Naive thymus-derived CD8-positive, alpha-beta T cell (primary cell): ENCODE measurements at regions not wholly inside any gene's neighbourhood (a gene's known extent, or its start where the extent isn't known, plus 50 kb on each side); places are given as distances from the start of the nearest gene placed in this dataset.

ENCODE experiments used
- ATAC-seq, 2 donors: fragments of 150-1000 bp; cut with Tn5 transposase in 1 of 2; sonication (Bioruptor Pico), chemical (Tn5 transposase) in 1 of 2; 1 replicate in 1 of 2; 2 replicates in 1 of 2; pipeline ENCODE4 v1.10.0; 2021; ENCODE audit warnings: mild to moderate bottlenecking in 2 of 2, moderate library complexity in 2 of 2
- POLR2A ChIA-PET: fragments of 350-600 bp; sonication (Branson Sonifier 250); formaldehyde crosslinking; loops from one replicate; lab custom pipeline; 2021; ENCODE audit warnings: antibody characterized with exemption; lab: Charles Lee
- DNase-seq, 10 donors: peaks; one replicate each; pipeline versions ENCODE4 v3.0.0 to v3.0.0-alpha.2; 2020 to 2022
- H3K27ac Mint-ChIP-seq, 10 donors: one replicate each; pipeline ENCODE4 v1.8.0; 2020 to 2022; ENCODE audit warnings: mild to moderate bottlenecking in 10 of 10, mixed read lengths in 10 of 10, moderate library complexity in 4 of 10, inconsistent platforms in 1 of 10
- H3K27me3 Mint-ChIP-seq, 5 donors: one replicate each; pipeline ENCODE4 v1.8.0; 2021 to 2022; ENCODE audit warnings: mixed read lengths in 5 of 5
- H3K36me3 Mint-ChIP-seq, 3 donors: one replicate each; pipeline ENCODE4 v1.8.0; 2020 to 2022; ENCODE audit warnings: mixed read lengths in 3 of 3, mild to moderate bottlenecking in 2 of 3, inconsistent platforms in 1 of 3
- H3K4me1 Mint-ChIP-seq, 4 donors: one replicate each; pipeline ENCODE4 v1.8.0; 2021 to 2022; ENCODE audit warnings: mixed read lengths in 4 of 4
- H3K4me3 Mint-ChIP-seq, 10 donors: one replicate each; pipeline ENCODE4 v1.8.0; 2020 to 2022; ENCODE audit warnings: mild to moderate bottlenecking in 10 of 10, mixed read lengths in 10 of 10, moderate library complexity in 6 of 10, inconsistent platforms in 1 of 10
- H3K9me3 Mint-ChIP-seq, 9 donors: one replicate each; pipeline ENCODE4 v1.8.0; 2020 to 2022; ENCODE audit warnings: mixed read lengths in 9 of 9, mild to moderate bottlenecking in 3 of 9, inconsistent platforms in 1 of 9, moderate library complexity in 1 of 9

GRCh38 chr2:66236067-66236685 lies 198.7 kb upstream of the MEIS1 start:
- POLR2A ChIA-PET, result no interaction called here
- ATAC-seq, result no peak
- H3K27me3 Mint-ChIP-seq, result peaks cover 0 to 2% (median 0%) of the 10 kb centered on the region in 5 donors
- H3K4me3 Mint-ChIP-seq, result no peak overlapping the region
- no peak overlapping the region for H3K27ac Mint-ChIP-seq
- DNase-seq, result no peak
- H3K9me3 Mint-ChIP-seq, result peaks cover 0 to 16% (median 0%) of the 10 kb centered on the region in 9 donors
- no peaks in the 10 kb centered on the region for H3K4me1 Mint-ChIP-seq
- no peaks in the 10 kb centered on the region for H3K36me3 Mint-ChIP-seq

GRCh38 chr2:66235428-66235827 lies 199.5 kb upstream of the MEIS1 start:
- DNase-seq (no peak), ATAC-seq (no peak)
- Mint-ChIP-seq H3K4me3 (no peak overlapping the region), H3K27ac (no peak overlapping the region), H3K9me3 (peaks cover 0 to 16% (median 0%) of the 10 kb centered on the region in 9 donors), H3K4me1 (no peaks in the 10 kb centered on the region), H3K36me3 (no peaks in the 10 kb centered on the region), H3K27me3 (peaks cover 0 to 2% (median 0%) of the 10 kb centered on the region in 5 donors)
- POLR2A ChIA-PET, result no interaction called here

GRCh38 chr2:66233981-66234380 lies 200.9 kb upstream of the MEIS1 start:
- Mint-ChIP-seq H3K4me1 (no peaks in the 10 kb centered on the region), H3K9me3 (peaks cover 0 to 16% (median 0%) of the 10 kb centered on the region in 9 donors), H3K27ac (no peak overlapping the region), H3K36me3 (no peaks in the 10 kb centered on the region), H3K27me3 (peaks cover 0 to 2% (median 0%) of the 10 kb centered on the region in 5 donors), H3K4me3 (no peak overlapping the region)
- DNase-seq (no peak), ATAC-seq (no peak)
- POLR2A ChIA-PET, result no interaction called here

GRCh38 chr2:66228128-66228547 lies 206.8 kb upstream of the MEIS1 start:
- H3K9me3 Mint-ChIP-seq, result peaks cover 0 to 14% (median 0%) of the 10 kb centered on the region in 9 donors
- no peaks in the 10 kb centered on the region for H3K27me3 Mint-ChIP-seq
- H3K4me1 Mint-ChIP-seq, result no peaks in the 10 kb centered on the region
- no peak overlapping the region for H3K27ac Mint-ChIP-seq
- no peaks in the 10 kb centered on the region for H3K36me3 Mint-ChIP-seq
- no peak overlapping the region for H3K4me3 Mint-ChIP-seq
- DNase-seq (no peak), ATAC-seq (no peak)
- POLR2A ChIA-PET, result no interaction called here

- ATAC-seq, result no peak
- POLR2A ChIA-PET, result no interaction called here
- Mint-ChIP-seq H3K4me1 (no peaks in the 10 kb centered on the region), H3K4me3 (no peak overlapping the region), H3K36me3 (no peaks in the 10 kb centered on the region), H3K27ac (no peak overlapping the region), H3K9me3 (peaks cover 0 to 23% (median 4%) of the 10 kb centered on the region in 9 donors), H3K27me3 (no peaks in the 10 kb centered on the region)
- no peak for DNase-seq
Measured at GRCh38 chr2:66217039-66217585, 217.8 kb upstream of the MEIS1 start.

DNA sequence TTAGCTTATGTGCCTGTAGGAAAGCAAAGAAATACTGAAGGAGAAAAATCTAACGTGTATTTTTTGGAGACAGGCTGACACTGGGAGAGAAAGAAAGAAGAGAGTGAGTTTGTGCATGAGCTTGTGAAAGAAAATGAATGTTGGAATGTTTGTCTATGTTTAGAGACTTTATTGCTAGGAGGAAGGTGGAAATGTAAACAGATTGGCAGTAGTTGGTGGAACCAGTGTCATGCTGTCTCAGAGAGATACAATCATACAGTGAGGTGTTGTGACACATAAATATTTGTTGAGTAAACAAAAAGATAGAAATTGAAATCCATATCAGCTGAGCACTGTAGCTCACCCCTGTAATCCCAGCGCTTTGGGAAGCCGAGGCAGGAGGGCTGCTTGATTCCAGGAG lies 222.2 kb upstream of the MEIS1 start:
- POLR2A ChIA-PET, result no interaction called here
- Mint-ChIP-seq H3K27me3 (no peaks in the 10 kb centered on the region), H3K9me3 (peaks cover 0 to 23% (median 4%) of the 10 kb centered on the region in 9 donors), H3K27ac (no peak overlapping the region), H3K4me1 (no peaks in the 10 kb centered on the region), H3K36me3 (no peaks in the 10 kb centered on the region), H3K4me3 (no peak overlapping the region)
- no peak for ATAC-seq
- no peak for DNase-seq

GRCh38 chr2:66202586-66202985 lies 232.3 kb upstream of the MEIS1 start:
- no peaks in the 10 kb centered on the region for H3K36me3 Mint-ChIP-seq
- no peak for DNase-seq
- H3K4me1 Mint-ChIP-seq, result no peaks in the 10 kb centered on the region
- ATAC-seq, result no peak
- peaks cover 0 to 4% (median 0%) of the 10 kb centered on the region in 5 donors for H3K27me3 Mint-ChIP-seq
- H3K4me3 Mint-ChIP-seq, result no peak overlapping the region
- POLR2A ChIA-PET, result no interaction called here
- H3K9me3 Mint-ChIP-seq, result peaks cover 0 to 11% (median 2%) of the 10 kb centered on the region in 9 donors
- H3K27ac Mint-ChIP-seq, result no peak overlapping the region

DNA sequence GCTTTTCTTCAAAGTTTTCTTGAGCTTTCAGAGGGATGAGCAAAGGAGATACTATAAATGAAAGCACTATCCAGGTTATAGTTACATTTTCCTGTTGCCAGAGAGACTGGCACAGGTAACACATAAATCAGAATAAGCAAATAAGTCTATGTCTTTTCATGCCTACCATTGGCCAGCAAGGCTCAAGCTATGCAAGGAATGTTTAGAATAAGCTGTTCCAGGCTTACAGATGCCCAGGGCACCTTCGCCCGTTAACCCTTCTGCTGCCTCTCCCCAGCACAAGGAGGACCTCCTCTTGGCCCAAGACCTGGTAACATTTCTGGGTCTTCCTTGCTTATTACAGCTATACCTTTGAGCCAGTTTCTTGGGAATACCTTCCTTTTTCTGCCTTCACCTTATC lies 233.7 kb upstream of the MEIS1 start:
- Mint-ChIP-seq H3K4me3 (no peak overlapping the region), H3K27ac (no peak overlapping the region), H3K9me3 (peaks cover 0 to 21% (median 5%) of the 10 kb centered on the region in 9 donors), H3K27me3 (peaks cover 0 to 4% (median 0%) of the 10 kb centered on the region in 5 donors), H3K36me3 (no peaks in the 10 kb centered on the region), H3K4me1 (no peaks in the 10 kb centered on the region)
- DNase-seq (no peak), ATAC-seq (no peak)
- POLR2A ChIA-PET, result no interaction called here

GRCh38 chr2:66198873-66199272 lies 236.1 kb upstream of the MEIS1 start:
- Mint-ChIP-seq H3K27ac (no peak overlapping the region), H3K27me3 (peaks cover 0 to 4% (median 0%) of the 10 kb centered on the region in 5 donors), H3K4me3 (no peak overlapping the region), H3K9me3 (peaks cover 0 to 21% (median 5%) of the 10 kb centered on the region in 9 donors), H3K4me1 (no peaks in the 10 kb centered on the region), H3K36me3 (no peaks in the 10 kb centered on the region)
- no peak for ATAC-seq
- POLR2A ChIA-PET, result no interaction called here
- DNase-seq, result no peak

- peaks cover 0 to 15% (median 7%) of the 10 kb centered on the region in 9 donors for H3K9me3 Mint-ChIP-seq
- DNase-seq, result no peak
- H3K4me1 Mint-ChIP-seq, result no peaks in the 10 kb centered on the region
- POLR2A ChIA-PET, result no interaction called here
- no peak overlapping the region for H3K4me3 Mint-ChIP-seq
- H3K27me3 Mint-ChIP-seq, result no peaks in the 10 kb centered on the region
- H3K36me3 Mint-ChIP-seq, result no peaks in the 10 kb centered on the region
- no peak overlapping the region for H3K27ac Mint-ChIP-seq
- no peak for ATAC-seq
Measured at GRCh38 chr2:66192888-66193287, 242.0 kb upstream of the MEIS1 start.

DNA sequence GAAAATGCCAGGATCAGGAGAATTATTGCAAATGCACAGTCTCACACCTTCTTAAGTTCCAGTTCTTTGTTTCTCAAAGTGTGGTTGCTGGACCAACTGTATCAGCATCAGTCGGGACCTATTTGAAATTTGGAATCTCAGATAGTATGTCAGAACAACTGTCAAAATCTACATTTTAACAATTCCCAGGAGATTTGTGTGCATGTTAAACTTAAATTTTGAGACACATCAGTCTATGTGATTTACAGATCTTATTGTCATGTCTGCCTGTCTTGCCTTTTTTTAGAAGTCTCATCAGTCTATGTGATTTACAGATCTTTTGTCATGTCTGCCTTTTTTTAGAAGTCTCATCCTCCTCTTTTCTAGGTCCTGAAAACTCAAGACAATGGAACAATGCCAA lies 243.6 kb upstream of the MEIS1 start:
- no peak for ATAC-seq
- Mint-ChIP-seq H3K4me3 (no peak overlapping the region), H3K4me1 (no peaks in the 10 kb centered on the region), H3K27me3 (peaks cover 0 to 1% (median 0%) of the 10 kb centered on the region in 5 donors), H3K27ac (no peak overlapping the region), H3K9me3 (peaks cover 0 to 7% (median 2%) of the 10 kb centered on the region in 9 donors), H3K36me3 (no peaks in the 10 kb centered on the region)
- POLR2A ChIA-PET, result no interaction called here
- DNase-seq, result no peak

- Mint-ChIP-seq H3K4me3 (no peak overlapping the region), H3K27ac (no peak overlapping the region), H3K27me3 (peaks cover 0 to 1% (median 0%) of the 10 kb centered on the region in 5 donors), H3K4me1 (no peaks in the 10 kb centered on the region), H3K9me3 (peaks cover 0 to 6% (median 2%) of the 10 kb centered on the region in 9 donors), H3K36me3 (no peaks in the 10 kb centered on the region)
- ATAC-seq (no peak), DNase-seq (no peak)
- POLR2A ChIA-PET, result no interaction called here
Measured at GRCh38 chr2:66189553-66189952, 245.4 kb upstream of the MEIS1 start.

DNA sequence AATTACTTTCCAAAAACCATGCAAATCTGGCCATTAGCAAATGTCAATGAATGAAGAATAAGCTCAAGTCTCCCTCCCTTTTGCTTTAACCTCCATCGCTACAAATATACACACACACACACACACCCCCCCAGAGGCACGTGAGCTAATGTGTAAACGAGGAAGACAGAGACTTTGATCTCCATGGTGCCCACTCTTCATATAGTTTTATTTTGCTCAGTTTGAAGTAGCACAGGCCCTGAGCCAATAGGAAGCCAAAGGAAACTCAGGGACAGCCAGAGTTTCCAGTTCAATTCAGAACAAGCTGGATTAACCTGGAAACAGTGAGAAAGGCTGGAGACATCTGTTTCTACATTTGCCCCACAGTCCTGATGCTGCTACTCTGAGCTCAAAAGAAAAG lies 248.4 kb upstream of the MEIS1 start:
- DNase-seq, result no peak
- POLR2A ChIA-PET, result no interaction called here
- Mint-ChIP-seq H3K9me3 (peaks cover 0 to 3% (median 1%) of the 10 kb centered on the region in 9 donors), H3K4me1 (no peaks in the 10 kb centered on the region), H3K4me3 (no peak overlapping the region), H3K36me3 (no peaks in the 10 kb centered on the region), H3K27me3 (peaks cover 0 to 1% (median 0%) of the 10 kb centered on the region in 5 donors), H3K27ac (no peak overlapping the region)
- no peak for ATAC-seq
